GM21737 (cell line): ENCODE measurements at regions not wholly inside any gene's neighbourhood (a gene's known extent, or its start where the extent isn't known, plus 50 kb on each side); places are given as distances from the start of the nearest gene placed in this dataset.

Experiments
- ATAC-seq: cut with Tn5 transposase; IDR thresholded peaks from one replicate; pipeline ENCODE4 v1.9.1; 2021; ENCODE audit warnings: mild to moderate bottlenecking, moderate library complexity; ENCODE audit not compliant: unreplicated experiment

GRCh38 chr1:190540366-190540765 is 62.7 kb upstream of the BRINP3 start:
- ATAC-seq, result no peak

GRCh38 chr1:190551638-190552037 is 74.0 kb upstream of the BRINP3 start:
- no peak for ATAC-seq

GRCh38 chr1:190560161-190560681 is 82.6 kb upstream of the BRINP3 start:
- ATAC-seq, result no peak

GRCh38 chr1:190563230-190563629 is 85.6 kb upstream of the BRINP3 start:
- no peak for ATAC-seq

- no peak for ATAC-seq
These were observed 86.5 kb upstream of the BRINP3 start for GRCh38 chr1:190564117-190564516.

GRCh38 chr1:190578017-190578416 is 100.4 kb upstream of the BRINP3 start:
- no peak for ATAC-seq

- ATAC-seq, result no peak
These were observed 100.9 kb upstream of the BRINP3 start for GRCh38 chr1:190578526-190578925.

GRCh38 chr1:190579552-190580193 is 102.0 kb upstream of the BRINP3 start:
- ATAC-seq, result no peak

GRCh38 chr1:190583862-190584261 is 106.2 kb upstream of the BRINP3 start:
- ATAC-seq, result no peak

- ATAC-seq, result no peak
These were observed 110.8 kb upstream of the BRINP3 start for GRCh38 chr1:190588424-190588823.

GRCh38 chr1:190595438-190595837 is 117.8 kb upstream of the BRINP3 start:
- ATAC-seq, result no peak

GRCh38 chr1:190597294-190597693 is 119.6 kb upstream of the BRINP3 start:
- ATAC-seq, result no peak

- ATAC-seq, result no peak
These were observed 122.0 kb upstream of the BRINP3 start for GRCh38 chr1:190599670-190600069.

- no peak for ATAC-seq
These were observed 124.7 kb upstream of the BRINP3 start for GRCh38 chr1:190602325-190602724.

- ATAC-seq, result no peak
These were observed 130.6 kb upstream of the BRINP3 start for GRCh38 chr1:190608282-190608681.

GRCh38 chr1:190615818-190616217 is 138.2 kb upstream of the BRINP3 start:
- ATAC-seq, result no peak

- no peak for ATAC-seq
These were observed 138.6 kb upstream of the BRINP3 start for GRCh38 chr1:190616235-190616634.

GRCh38 chr1:190619724-190620123 is 142.1 kb upstream of the BRINP3 start:
- no peak for ATAC-seq

- ATAC-seq, result no peak
These were observed 155.8 kb upstream of the BRINP3 start for GRCh38 chr1:190633488-190633887.

GRCh38 chr1:190634134-190634533 is 156.5 kb upstream of the BRINP3 start:
- ATAC-seq, result no peak

- ATAC-seq, result no peak
These were observed 171.9 kb upstream of the BRINP3 start for GRCh38 chr1:190649553-190649952.

- ATAC-seq, result no peak
These were observed 181.2 kb upstream of the BRINP3 start for GRCh38 chr1:190658907-190659306.

GRCh38 chr1:190663962-190664361 is 186.3 kb upstream of the BRINP3 start:
- no peak for ATAC-seq
